HEK293 (cell line): ENCODE measurements at regions not wholly inside any gene's neighbourhood (a gene's known extent, or its start where the extent isn't known, plus 50 kb on each side); places are given as distances from the start of the nearest gene placed in this dataset.

Source experiments
- CTCF ChIA-PET: fragments of 350-600 bp; formaldehyde crosslinking; extraction: SDS; loops from one replicate; lab custom pipeline; 2021; ENCODE audit warnings: antibody characterized with exemption; lab: Yijun Ruan, JAX
- POLR2A ChIA-PET: fragments of 300-600 bp; formaldehyde crosslinking; extraction: SDS; loops from one replicate; lab custom pipeline; 2020; ENCODE audit warnings: antibody characterized with exemption, inconsistent platforms; lab: Yijun Ruan, JAX
- H3K27ac ChIP-seq: fragments of 200-500 bp; sonication (Bioruptor generic); 2 replicates; pipeline ENCODE4 v1.5.1; 2014; ENCODE audit warnings: low read depth, low read length, control low read depth, inconsistent platforms; ENCODE audit errors: extremely low read depth
- H3K36me3 ChIP-seq, 2 experiments: fragments of 200-500 bp in 1 of 2; sonication (Bioruptor generic) in 1 of 2; 1 replicate in 1 of 2; 2 replicates in 1 of 2; pipeline ENCODE4 v1.5.1; 2014 to 2017; ENCODE audit warnings: inconsistent platforms in 2 of 2, low read length in 2 of 2; ENCODE audit not compliant: control insufficient read depth in 2 of 2, insufficient read depth in 1 of 2
- H3K4me1 ChIP-seq: fragments of 200-500 bp; sonication (Bioruptor generic); 2 replicates; pipeline ENCODE4 v1.5.1; 2014; ENCODE audit warnings: mild to moderate bottlenecking, low read length, inconsistent platforms; ENCODE audit not compliant: control insufficient read depth, insufficient read depth
- H3K4me3 ChIP-seq: 2 replicates; pipeline ENCODE4 v1.5.1; 2011; ENCODE audit warnings: low read depth, mild to moderate bottlenecking, control low read depth, low read length, moderate library complexity
- H3K9me3 ChIP-seq: fragments of 200-500 bp; sonication (Bioruptor generic); 2 replicates; pipeline ENCODE4 v1.5.1; 2014; ENCODE audit warnings: low read depth, low read length, inconsistent platforms; ENCODE audit not compliant: control insufficient read depth, insufficient read depth
- GLI2 ChIP-seq: fragments of 450-650 bp; formaldehyde crosslinking; IDR thresholded peaks from 2 replicates; pipeline ENCODE4; 2017; ENCODE audit warnings: missing biosample characterization, missing genetic modification characterization, low read depth, borderline replicate concordance
- HOXA7 ChIP-seq: sonication (generic); formaldehyde crosslinking; IDR thresholded peaks from 2 replicates; pipeline ENCODE4 v1.8.1; 2022; ENCODE audit warnings: missing genetic modification reagents, borderline replicate concordance
- KLF7 ChIP-seq: fragments of 450-650 bp; formaldehyde crosslinking; IDR thresholded peaks from 2 replicates; pipeline ENCODE4 v1.5.1; 2016; ENCODE audit warnings: missing biosample characterization, missing genetic modification characterization, borderline replicate concordance
- PRDM6 ChIP-seq: fragments of 450-650 bp; formaldehyde crosslinking; IDR thresholded peaks from 2 replicates; pipeline ENCODE4 v1.5.1; 2017; ENCODE audit warnings: missing biosample characterization, missing genetic modification characterization
- SCRT1 ChIP-seq: fragments of 450-650 bp; formaldehyde crosslinking; IDR thresholded peaks from 2 replicates; pipeline ENCODE4 v1.5.1; 2016; ENCODE audit warnings: missing biosample characterization, missing genetic modification characterization, borderline replicate concordance
- WT1 ChIP-seq: fragments of 450-650 bp; formaldehyde crosslinking; IDR thresholded peaks from 2 replicates; pipeline ENCODE4 v1.5.1; 2016; ENCODE audit warnings: missing biosample characterization, missing genetic modification characterization
- ZFP37 ChIP-seq: fragments of 450-650 bp; formaldehyde crosslinking; IDR thresholded peaks from 2 replicates; pipeline ENCODE4 v1.5.1; 2016; ENCODE audit warnings: missing biosample characterization, missing genetic modification characterization
- ZIC2 ChIP-seq: fragments of 450-650 bp; formaldehyde crosslinking; IDR thresholded peaks from 2 replicates; pipeline ENCODE4 v1.5.1; 2016; ENCODE audit warnings: missing biosample characterization, missing genetic modification characterization
- ZNF138 ChIP-seq: fragments of 450-650 bp; formaldehyde crosslinking; IDR thresholded peaks from 2 replicates; pipeline ENCODE4 v1.5.1; 2016; ENCODE audit warnings: missing biosample characterization, missing genetic modification characterization, borderline replicate concordance
- ZNF155 ChIP-seq: fragments of 450-650 bp; formaldehyde crosslinking; IDR thresholded peaks from 2 replicates; pipeline ENCODE4 v1.5.1; 2016; ENCODE audit warnings: missing biosample characterization, missing genetic modification characterization
- ZNF16 ChIP-seq: fragments of 450-650 bp; formaldehyde crosslinking; IDR thresholded peaks from 2 replicates; pipeline ENCODE4 v1.5.1; 2016; ENCODE audit warnings: low read depth, missing biosample characterization, missing genetic modification characterization
- ZNF449 ChIP-seq: fragments of 450-650 bp; formaldehyde crosslinking; IDR thresholded peaks from 2 replicates; pipeline ENCODE4 v1.5.1; 2017; ENCODE audit warnings: missing biosample characterization, mild to moderate bottlenecking, missing genetic modification characterization, moderate library complexity
- ZNF558 ChIP-seq: fragments of 450-650 bp; formaldehyde crosslinking; IDR thresholded peaks from 2 replicates; pipeline ENCODE4 v1.5.1; 2016; ENCODE audit warnings: missing biosample characterization, missing genetic modification characterization
- ZNF585B ChIP-seq: fragments of 450-650 bp; formaldehyde crosslinking; IDR thresholded peaks from 2 replicates; pipeline ENCODE4 v1.5.1; 2016; ENCODE audit warnings: missing biosample characterization, missing genetic modification characterization
- ZNF639 ChIP-seq: fragments of 450-650 bp; formaldehyde crosslinking; IDR thresholded peaks from 2 replicates; pipeline ENCODE4 v1.5.1; 2016; ENCODE audit warnings: missing biosample characterization, missing genetic modification characterization

GRCh38 chr2:175449616-175450015, 268.1 kb upstream of the ATP5MC3 start:
- Histone ChIP-seq H3K4me1 (no peaks in the 10 kb centered on the region), H3K36me3 (no peaks in the 10 kb centered on the region), H3K9me3 (no peaks in the 10 kb centered on the region), H3K27ac (no peak overlapping the region), H3K4me3 (no peak overlapping the region)
- CTCF ChIA-PET, result interaction anchor here (0.6 kb wide), 1 partner anchor 10 kb away, joined by 3 read pairs; no protein-coding TSS in a partner anchor
- TF ChIP-seq GLI2 (tag by site-specific recombination) (no peak), ZNF16 (no peak)
- POLR2A ChIA-PET, result no interaction called here

GRCh38 chr2:175446201-175446600, 264.7 kb upstream of the ATP5MC3 start:
- POLR2A ChIA-PET, result no interaction called here
- no peak overlapping the region for H3K27ac ChIP-seq
- H3K4me1 ChIP-seq, result no peaks in the 10 kb centered on the region
- TF ChIP-seq ZNF16 (no peak), PRDM6 (tag by site-specific recombination) (no peak), ZNF449 (tag by site-specific recombination) (no peak)
- CTCF ChIA-PET, result no interaction called here
- no peak overlapping the region for H3K4me3 ChIP-seq
- no peaks in the 10 kb centered on the region for H3K36me3 ChIP-seq
- no peaks in the 10 kb centered on the region for H3K9me3 ChIP-seq

- Histone ChIP-seq H3K9me3 (no peaks in the 10 kb centered on the region), H3K4me3 (no peak overlapping the region), H3K27ac (no peak overlapping the region), H3K4me1 (no peaks in the 10 kb centered on the region), H3K36me3 (no peaks in the 10 kb centered on the region)
- no peak for TF ChIP-seq ZNF155 (tag by site-specific recombination)
- no peak for TF ChIP-seq ZFP37 (tag by site-specific recombination)
- no peak for TF ChIP-seq SCRT1 (tag by site-specific recombination)
- no peak for TF ChIP-seq ZIC2 (tag by site-specific recombination)
- TF ChIP-seq ZNF558 (tag by site-specific recombination), result no peak
- no peak for TF ChIP-seq HOXA7
- no peak for TF ChIP-seq KLF7 (tag by site-specific recombination)
- TF ChIP-seq ZNF138 (tag by site-specific recombination), result no peak
- no peak for TF ChIP-seq WT1
- POLR2A ChIA-PET, result no interaction called here
- CTCF ChIA-PET, result interaction anchor here (1.4 kb wide), 1 partner anchor 241 kb away, joined by 3 read pairs; no protein-coding TSS in a partner anchor
Measured at GRCh38 chr2:175445281-175445680, 263.8 kb upstream of the ATP5MC3 start.

GRCh38 chr2:175442441-175442840, 260.9 kb upstream of the ATP5MC3 start:
- H3K9me3 ChIP-seq, result no peaks in the 10 kb centered on the region
- ChIA-PET POLR2A (no interaction called here), CTCF (interaction anchor here (0.9 to 1.0 kb wide), 2 partner anchors 26 to 38 kb away, joined by 3 read pairs; no protein-coding TSS in a partner anchor)
- TF ChIP-seq ZNF585B (tag by site-specific recombination) (no peak), ZNF639 (tag by site-specific recombination) (no peak)
- no peak overlapping the region for H3K27ac ChIP-seq
- H3K4me1 ChIP-seq, result no peaks in the 10 kb centered on the region
- H3K36me3 ChIP-seq, result no peaks in the 10 kb centered on the region
- no peak overlapping the region for H3K4me3 ChIP-seq
